Uterus (tissue), 3 donors: ENCODE measurements at regions not wholly inside any gene's neighbourhood (a gene's known extent, or its start where the extent isn't known, plus 50 kb on each side); places are given as distances from the start of the nearest gene placed in this dataset.
"Not testable (repeated sequence)": the region's sequence is repeated elsewhere in the genome, so short reads cannot be mapped to it uniquely, and the experiment has no call there.

Experiments
- DNase-seq, 2 donors: peaks; one replicate each; pipeline ENCODE4 v3.0.0-alpha.2; 2019 to 2020
- H3K27ac ChIP-seq, 2 donors: fragments of 200-600 bp; sonication (generic); 1 replicate in 1 of 2; 2 replicates in 1 of 2; pipeline ENCODE4 v1.5.1; 2016 to 2018
- H3K27me3 ChIP-seq, 2 donors: fragments of 200-600 bp; sonication (generic); one replicate each; pipeline ENCODE4 v1.5.1; 2018 to 2019; ENCODE audit warnings: control low read depth in 1 of 2
- H3K36me3 ChIP-seq, 2 donors: fragments of 200-600 bp; sonication (generic); one replicate each; pipeline ENCODE4 v1.5.1; 2019; ENCODE audit warnings: control low read depth in 1 of 2
- H3K4me1 ChIP-seq, 2 donors: fragments of 200-600 bp; sonication (generic); one replicate each; pipeline ENCODE4 v1.5.1; 2018 to 2019; ENCODE audit warnings: control low read depth in 1 of 2
- H3K4me3 ChIP-seq, 2 donors: fragments of 200-600 bp; sonication (generic); 1 replicate in 1 of 2; 2 replicates in 1 of 2; pipeline ENCODE4 v1.5.1; 2018 to 2019; ENCODE audit warnings: mild to moderate bottlenecking in 1 of 2
- H3K9me3 ChIP-seq, 2 donors: fragments of 200-600 bp; sonication (generic); one replicate each; pipeline ENCODE4 v1.5.1; 2019; ENCODE audit warnings: control low read depth in 1 of 2
- CTCF ChIP-seq, 4 experiments: fragments of 200-600 bp in 2 of 4; fragments of 450-650 bp in 2 of 4; sonication (generic) in 2 of 4; IDR thresholded peaks; one replicate each; pipeline ENCODE4 v1.5.1; 2016 to 2019; ENCODE audit warnings: antibody characterized with exemption in 4 of 4, mild to moderate bottlenecking in 2 of 4, moderate library complexity in 1 of 4
- POLR2A ChIP-seq, 2 donors: fragments of 450-650 bp; IDR thresholded peaks; one replicate each; pipeline ENCODE4 v1.6.1; 2016; ENCODE audit warnings: antibody characterized with exemption in 2 of 2, mild to moderate bottlenecking in 1 of 2, moderate library complexity in 1 of 2
- intact Hi-C: fragments of 100-400 bp; cut with DNase I; formaldehyde crosslinking; loops from one replicate; pipeline ENCODE4 v1.15.1; 2023; ENCODE audit warnings: low total_unique reads
- donor health status: DM: yes; HTN: yes; CAD: no.

GRCh38 chr14:43410631-43411030, 1096.5 kb downstream of the FSCB start:
- Histone ChIP-seq H3K27ac (no peak overlapping the region), H3K4me1 (no peaks in the 10 kb centered on the region), H3K27me3 (no peaks in the 10 kb centered on the region), H3K4me3 (no peak overlapping the region), H3K9me3 (no peaks in the 10 kb centered on the region), H3K36me3 (no peaks in the 10 kb centered on the region)
- intact Hi-C loops = no loop called here
- TF ChIP-seq POLR2A (IDR thresholded peaks at IDR 0.05) (no peak), CTCF (IDR thresholded peaks at IDR 0.05) (no peak)
- DNase-seq = no peak

- H3K4me1 ChIP-seq = no peaks in the 10 kb centered on the region
- no peak overlapping the region for H3K4me3 ChIP-seq
- H3K36me3 ChIP-seq = no peaks in the 10 kb centered on the region
- TF ChIP-seq POLR2A (IDR thresholded peaks at IDR 0.05) (no peak), CTCF (IDR thresholded peaks at IDR 0.05) (no peak)
- no peaks in the 10 kb centered on the region for H3K27me3 ChIP-seq
- DNase-seq = no peak
- intact Hi-C loops = no loop called here
- no peak overlapping the region for H3K27ac ChIP-seq
- no peaks in the 10 kb centered on the region for H3K9me3 ChIP-seq
Measured at GRCh38 chr14:43408472-43408871, 1098.6 kb downstream of the FSCB start.

GRCh38 chr14:43407706-43408105, 1099.4 kb downstream of the FSCB start:
- Histone ChIP-seq H3K4me1 (no peaks in the 10 kb centered on the region), H3K4me3 (no peak overlapping the region), H3K36me3 (no peaks in the 10 kb centered on the region), H3K27ac (no peak overlapping the region), H3K9me3 (no peaks in the 10 kb centered on the region), H3K27me3 (no peaks in the 10 kb centered on the region)
- intact Hi-C loops = no loop called here
- TF ChIP-seq CTCF (IDR thresholded peaks at IDR 0.05) = no peak
- TF ChIP-seq POLR2A (IDR thresholded peaks at IDR 0.05) = no peak
- no peak for DNase-seq

GRCh38 chr14:43406931-43407330, 1100.2 kb downstream of the FSCB start:
- H3K4me3 ChIP-seq = no peak overlapping the region
- intact Hi-C loops = no loop called here
- H3K27me3 ChIP-seq = no peaks in the 10 kb centered on the region
- H3K27ac ChIP-seq = no peak overlapping the region
- H3K36me3 ChIP-seq = no peaks in the 10 kb centered on the region
- TF ChIP-seq CTCF (IDR thresholded peaks at IDR 0.05) = no peak
- no peak for TF ChIP-seq POLR2A (IDR thresholded peaks at IDR 0.05)
- DNase-seq = no peak
- no peaks in the 10 kb centered on the region for H3K4me1 ChIP-seq
- no peaks in the 10 kb centered on the region for H3K9me3 ChIP-seq

GRCh38 chr14:43399289-43399688, 1107.8 kb downstream of the FSCB start:
- TF ChIP-seq CTCF (IDR thresholded peaks at IDR 0.05) = no peak
- no peak for TF ChIP-seq POLR2A (IDR thresholded peaks at IDR 0.05)
- no peak overlapping the region for H3K27ac ChIP-seq
- no peaks in the 10 kb centered on the region for H3K9me3 ChIP-seq
- intact Hi-C loops = no loop called here
- no peaks in the 10 kb centered on the region for H3K27me3 ChIP-seq
- H3K4me1 ChIP-seq = no peaks in the 10 kb centered on the region
- no peak for DNase-seq
- no peak overlapping the region for H3K4me3 ChIP-seq
- no peaks in the 10 kb centered on the region for H3K36me3 ChIP-seq

GRCh38 chr14:43370565-43370896, 1136.6 kb downstream of the FSCB start:
- H3K9me3 ChIP-seq, DNase-seq, H3K27ac ChIP-seq, H3K36me3 ChIP-seq, intact Hi-C loops, H3K27me3 ChIP-seq, H3K4me3 ChIP-seq, H3K4me1 ChIP-seq: not testable (repeated sequence)
